ENCODE measurements at regions not wholly inside any gene's neighbourhood (a gene's known extent, or its start where the extent isn't known, plus 50 kb on each side); places are given as distances from the start of the nearest gene placed in this dataset.

GRCh38 chr4:53779025-53779424 is 187.7 kb upstream of the LNX1 start:
- H3K4me3 ChIP-seq (ENCODE audit: low read depth, low read length): no peak overlapping the region
- no peak for TF ChIP-seq CTCF (IDR thresholded peaks at IDR 0.05; ENCODE audit: borderline replicate concordance, insufficient read depth, low read depth, low read length)

- TF ChIP-seq CTCF (IDR thresholded peaks at IDR 0.05; ENCODE audit: borderline replicate concordance, insufficient read depth, low read depth, low read length): no peak
- H3K4me3 ChIP-seq (ENCODE audit: low read depth, low read length): no peak overlapping the region
Observed at GRCh38 chr4:53778155-53778554, 186.9 kb upstream of the LNX1 start.

GRCh38 chr4:53777244-53777984 is 186.1 kb upstream of the LNX1 start:
- no peak overlapping the region for H3K4me3 ChIP-seq (ENCODE audit: low read depth, low read length)
- no peak for TF ChIP-seq CTCF (IDR thresholded peaks at IDR 0.05; ENCODE audit: borderline replicate concordance, insufficient read depth, low read depth, low read length)

GRCh38 chr4:53776141-53776540 is 184.9 kb upstream of the LNX1 start:
- no peak for TF ChIP-seq CTCF (IDR thresholded peaks at IDR 0.05; ENCODE audit: borderline replicate concordance, insufficient read depth, low read depth, low read length)
- no peak overlapping the region for H3K4me3 ChIP-seq (ENCODE audit: low read depth, low read length)

- no peak for TF ChIP-seq CTCF (IDR thresholded peaks at IDR 0.05; ENCODE audit: borderline replicate concordance, insufficient read depth, low read depth, low read length)
- H3K4me3 ChIP-seq (ENCODE audit: low read depth, low read length): no peak overlapping the region
Observed at GRCh38 chr4:53775381-53775780, 184.1 kb upstream of the LNX1 start.

GRCh38 chr4:53771326-53771725 is 180.0 kb upstream of the LNX1 start:
- H3K4me3 ChIP-seq (ENCODE audit: low read depth, low read length): no peak overlapping the region
- no peak for TF ChIP-seq CTCF (IDR thresholded peaks at IDR 0.05; ENCODE audit: borderline replicate concordance, insufficient read depth, low read depth, low read length)

GRCh38 chr4:53767482-53767881 is 176.2 kb upstream of the LNX1 start:
- H3K4me3 ChIP-seq (ENCODE audit: low read depth, low read length): no peak overlapping the region
- TF ChIP-seq CTCF (IDR thresholded peaks at IDR 0.05; ENCODE audit: borderline replicate concordance, insufficient read depth, low read depth, low read length): no peak
